Caco-2 (cell line): ENCODE measurements at regions not wholly inside any gene's neighbourhood (a gene's known extent, or its start where the extent isn't known, plus 50 kb on each side); places are given as distances from the start of the nearest gene placed in this dataset.

Experiments used
- BruUV-seq: library from RNA; stranded (reverse); fragments of 400-500 nt; replicated peaks from 2 replicates; lab custom pipeline; 2021; lab: Mats Ljungman, UMichigan
- CTCF ChIA-PET: fragments of 300-600 bp; sonication (Branson Sonifier 250); formaldehyde crosslinking; loops from one replicate; lab custom pipeline; 2022; ENCODE audit warnings: antibody characterized with exemption; lab: Charles Lee
- POLR2A ChIA-PET: fragments of 300-600 bp; sonication (Branson Sonifier 250); formaldehyde crosslinking; loops from one replicate; lab custom pipeline; 2022; ENCODE audit warnings: antibody characterized with exemption; lab: Charles Lee
- DNase-seq, 2 experiments: peaks; one replicate each; pipeline versions ENCODE4 v3.0.0 to v3.0.0-alpha.2; 2020 to 2022
- H3K27me3 ChIP-seq: replicated peaks from 2 replicates; pipeline ENCODE4 v1.6.0; 2011; ENCODE audit warnings: low read length; ENCODE audit not compliant: control insufficient read depth, insufficient read depth
- H3K36me3 ChIP-seq: 2 replicates; pipeline ENCODE4 v1.5.1; 2011; ENCODE audit warnings: low read length; ENCODE audit not compliant: control insufficient read depth, insufficient read depth
- H3K4me1 ChIP-seq: fragments of 250-450 bp; sonication (Bioruptor Pico); 2 replicates; pipeline ENCODE4 v1.5.1; 2020; ENCODE audit warnings: mild to moderate bottlenecking
- H3K4me3 ChIP-seq: 2 replicates; pipeline ENCODE4 v1.5.1; 2011; ENCODE audit warnings: low read depth, mild to moderate bottlenecking, control low read depth, low read length
- H3K9me3 ChIP-seq: fragments of 250-450 bp; sonication (Bioruptor Pico); 2 replicates; pipeline ENCODE4 v1.5.1; 2020; ENCODE audit warnings: mild to moderate bottlenecking, moderate library complexity
- H3K27ac Mint-ChIP-seq: one replicate; pipeline ENCODE4 v1.8.0; 2022; ENCODE audit warnings: mixed read lengths; ENCODE audit not compliant: unreplicated experiment
- H3K27me3 Mint-ChIP-seq: one replicate; pipeline ENCODE4 v1.8.0; 2022; ENCODE audit warnings: mixed read lengths; ENCODE audit not compliant: insufficient read depth, unreplicated experiment
- H3K36me3 Mint-ChIP-seq: one replicate; pipeline ENCODE4 v1.8.0; 2022; ENCODE audit warnings: mild to moderate bottlenecking, mixed read lengths; ENCODE audit not compliant: insufficient read depth, unreplicated experiment
- H3K4me1 Mint-ChIP-seq: one replicate; pipeline ENCODE4 v1.8.0; 2022; ENCODE audit warnings: low read depth, mixed read lengths; ENCODE audit not compliant: unreplicated experiment
- H3K4me3 Mint-ChIP-seq: one replicate; pipeline ENCODE4 v1.8.0; 2022; ENCODE audit warnings: mild to moderate bottlenecking, moderate library complexity, mixed read lengths; ENCODE audit not compliant: unreplicated experiment
- H3K9me3 Mint-ChIP-seq: one replicate; pipeline ENCODE4 v1.8.0; 2022; ENCODE audit warnings: mixed read lengths; ENCODE audit not compliant: unreplicated experiment
- intact Hi-C: fragments of 100-400 bp; cut with micrococcal nuclease; formaldehyde crosslinking; loops from one replicate; pipeline ENCODE4 v1.10.0; 2022; ENCODE audit not compliant: unreplicated experiment
- TF ChIP-seq, protein P1 (sequence below), 2 experiments: fragments of 200-600 bp in 1 of 2; IDR thresholded peaks; 1 replicate in 1 of 2; 2 replicates in 1 of 2; pipeline versions ENCODE4 v1.5.1 to v1.8.0; 2011 to 2022; ENCODE audit warnings: antibody characterized with exemption in 1 of 2, control low read depth in 1 of 2, inconsistent platforms in 1 of 2, low read depth in 1 of 2, low read length in 1 of 2, mild to moderate bottlenecking in 1 of 2, moderate library complexity in 1 of 2; ENCODE audit not compliant: insufficient read depth in 1 of 2, severe bottlenecking in 1 of 2, unreplicated experiment in 1 of 2

GRCh38 chr5:96043446-96043845 lies 81.8 kb upstream of the ELL2 start:
- Mint-ChIP-seq H3K27ac (no peak overlapping the region), H3K4me1 (peaks cover 6% of the 10 kb centered on the region), H3K9me3 (no peaks in the 10 kb centered on the region), H3K27me3 (no peaks in the 10 kb centered on the region), H3K36me3 (no peaks in the 10 kb centered on the region), H3K4me3 (no peak overlapping the region)
- Histone ChIP-seq H3K36me3 (no peaks in the 10 kb centered on the region), H3K9me3 (no peaks in the 10 kb centered on the region), H3K4me1 (peaks cover under 1% of the 10 kb centered on the region; the same call in 1 of the 2 replicates), H3K4me3 (no peak overlapping the region), H3K27me3 (no peaks in the 10 kb centered on the region)
- DNase-seq, result no peak
- ChIA-PET POLR2A (no interaction called here), CTCF (no interaction called here)
- TF ChIP-seq, protein P1, sequence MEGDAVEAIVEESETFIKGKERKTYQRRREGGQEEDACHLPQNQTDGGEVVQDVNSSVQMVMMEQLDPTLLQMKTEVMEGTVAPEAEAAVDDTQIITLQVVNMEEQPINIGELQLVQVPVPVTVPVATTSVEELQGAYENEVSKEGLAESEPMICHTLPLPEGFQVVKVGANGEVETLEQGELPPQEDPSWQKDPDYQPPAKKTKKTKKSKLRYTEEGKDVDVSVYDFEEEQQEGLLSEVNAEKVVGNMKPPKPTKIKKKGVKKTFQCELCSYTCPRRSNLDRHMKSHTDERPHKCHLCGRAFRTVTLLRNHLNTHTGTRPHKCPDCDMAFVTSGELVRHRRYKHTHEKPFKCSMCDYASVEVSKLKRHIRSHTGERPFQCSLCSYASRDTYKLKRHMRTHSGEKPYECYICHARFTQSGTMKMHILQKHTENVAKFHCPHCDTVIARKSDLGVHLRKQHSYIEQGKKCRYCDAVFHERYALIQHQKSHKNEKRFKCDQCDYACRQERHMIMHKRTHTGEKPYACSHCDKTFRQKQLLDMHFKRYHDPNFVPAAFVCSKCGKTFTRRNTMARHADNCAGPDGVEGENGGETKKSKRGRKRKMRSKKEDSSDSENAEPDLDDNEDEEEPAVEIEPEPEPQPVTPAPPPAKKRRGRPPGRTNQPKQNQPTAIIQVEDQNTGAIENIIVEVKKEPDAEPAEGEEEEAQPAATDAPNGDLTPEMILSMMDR (IDR thresholded peaks at IDR 0.05; ENCODE audit: insufficient read depth in 1 of 2, low read depth in 1 of 2, low read length in 1 of 2, severe bottlenecking in 1 of 2, unreplicated experiment in 1 of 2), result no peak
- intact Hi-C loops, result loop anchor here (1.0 kb wide), 1 partner anchor 18 kb away; no protein-coding TSS in a partner anchor
- BruUV-seq, result no TSS peak

DNA sequence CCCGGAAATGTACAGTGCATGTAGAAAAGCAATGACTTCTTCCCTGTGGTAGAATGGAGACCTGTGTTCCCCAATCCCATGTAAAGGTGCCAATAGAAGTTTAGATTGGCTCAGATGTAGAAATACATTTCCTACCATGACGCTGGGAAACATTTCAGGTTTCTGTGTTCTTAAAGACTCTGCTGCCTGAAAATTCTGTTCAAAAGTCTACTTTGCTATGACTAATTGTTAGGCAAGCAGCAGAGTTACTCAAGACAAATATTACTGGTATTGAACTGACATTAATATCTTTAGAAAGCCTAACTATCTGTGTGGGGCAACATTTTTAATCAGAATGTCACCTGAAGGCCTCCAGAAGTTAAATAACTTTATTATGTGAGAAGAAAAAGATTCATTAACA lies 75.5 kb upstream of the ELL2 start:
- no peaks in the 10 kb centered on the region for H3K9me3 ChIP-seq
- H3K27me3 ChIP-seq, result no peaks in the 10 kb centered on the region
- H3K4me3 Mint-ChIP-seq, result no peak overlapping the region
- ChIA-PET CTCF (no interaction called here), POLR2A (no interaction called here)
- peaks cover 7% of the 10 kb centered on the region for H3K4me1 Mint-ChIP-seq
- no peaks in the 10 kb centered on the region for H3K36me3 ChIP-seq
- H3K27me3 Mint-ChIP-seq, result no peaks in the 10 kb centered on the region
- intact Hi-C loops, result loop anchor here (5.0 kb wide), 1 partner anchor 50 kb away; no protein-coding TSS in a partner anchor
- no TSS peak for BruUV-seq
- H3K9me3 Mint-ChIP-seq, result no peaks in the 10 kb centered on the region
- TF ChIP-seq, protein P1 (IDR thresholded peaks at IDR 0.05; ENCODE audit: insufficient read depth in 1 of 2, low read depth in 1 of 2, low read length in 1 of 2, severe bottlenecking in 1 of 2, unreplicated experiment in 1 of 2), result no peak
- H3K4me1 ChIP-seq, result no peaks in the 10 kb centered on the region
- no peaks in the 10 kb centered on the region for H3K36me3 Mint-ChIP-seq
- no peak overlapping the region for H3K27ac Mint-ChIP-seq
- DNase-seq, result no peak
- H3K4me3 ChIP-seq, result no peak overlapping the region

GRCh38 chr5:96036301-96036700 lies 74.7 kb upstream of the ELL2 start:
- POLR2A ChIA-PET, result no interaction called here
- no peak overlapping the region for H3K27ac Mint-ChIP-seq

More at GRCh38 chr5:96036301-96036700, 74.7 kb upstream of the ELL2 start:
- CTCF ChIA-PET, result no interaction called here
- Mint-ChIP-seq H3K9me3 (no peaks in the 10 kb centered on the region), H3K4me3 (no peak overlapping the region), H3K4me1 (peaks cover 7% of the 10 kb centered on the region), H3K27me3 (no peaks in the 10 kb centered on the region), H3K36me3 (no peaks in the 10 kb centered on the region)
- Histone ChIP-seq H3K4me1 (no peaks in the 10 kb centered on the region), H3K9me3 (no peaks in the 10 kb centered on the region), H3K4me3 (no peak overlapping the region), H3K36me3 (no peaks in the 10 kb centered on the region), H3K27me3 (no peaks in the 10 kb centered on the region)
- intact Hi-C loops, result loop anchor here (5.0 kb wide), 1 partner anchor 49 kb away; no protein-coding TSS in a partner anchor
- TF ChIP-seq, protein P1 (IDR thresholded peaks at IDR 0.05; ENCODE audit: insufficient read depth in 1 of 2, low read depth in 1 of 2, low read length in 1 of 2, severe bottlenecking in 1 of 2, unreplicated experiment in 1 of 2), result no peak
- no TSS peak for BruUV-seq
- DNase-seq, result no peak
